A673 (cell line): ENCODE measurements at regions not wholly inside any gene's neighbourhood (a gene's known extent, or its start where the extent isn't known, plus 50 kb on each side); places are given as distances from the start of the nearest gene placed in this dataset.

Source experiments
- BruUV-seq: library from RNA; stranded (reverse); fragments of 400-500 nt; replicated peaks from 2 replicates; lab custom pipeline; 2021; lab: Mats Ljungman, UMichigan
- CTCF ChIA-PET: fragments of 300-600 bp; sonication (Branson Sonifier 250); formaldehyde crosslinking; loops from one replicate; lab custom pipeline; 2022; ENCODE audit warnings: antibody characterized with exemption; lab: Charles Lee
- POLR2A ChIA-PET: fragments of 300-600 bp; sonication (Branson Sonifier 250); formaldehyde crosslinking; loops from one replicate; lab custom pipeline; 2022; ENCODE audit warnings: antibody characterized with exemption; ENCODE audit not compliant: low non-redundant PET; lab: Charles Lee
- DNase-seq: peaks from one replicate; pipeline ENCODE4 v3.0.0-alpha.2; 2015; ENCODE audit warnings: low spot score
- H3K27ac ChIP-seq: fragments of 200-600 bp; sonication (generic); 2 replicates; pipeline ENCODE4 v1.5.1; 2016; ENCODE audit warnings: mixed run types, low read depth, mild to moderate bottlenecking, mixed read lengths, antibody characterized with exemption, low read length; ENCODE audit not compliant: poor library complexity, severe bottlenecking
- H3K27me3 ChIP-seq: fragments of 200-600 bp; sonication (generic); replicated peaks from 2 replicates; pipeline ENCODE4 v1.6.1; 2017; ENCODE audit warnings: mixed run types, low read depth, mild to moderate bottlenecking, mixed read lengths, antibody characterized with exemption, low read length; ENCODE audit not compliant: insufficient read depth, poor library complexity
- H3K36me3 ChIP-seq: fragments of 200-600 bp; sonication (generic); 2 replicates; pipeline ENCODE4 v1.6.1; 2016; ENCODE audit warnings: mixed run types, mild to moderate bottlenecking, mixed read lengths, antibody characterized with exemption, low read length; ENCODE audit not compliant: insufficient read depth, poor library complexity, severe bottlenecking
- H3K4me1 ChIP-seq: fragments of 200-600 bp; sonication (generic); 2 replicates; pipeline ENCODE4 v1.6.1; 2017; ENCODE audit warnings: mixed run types, mild to moderate bottlenecking, mixed read lengths, antibody characterized with exemption, low read length; ENCODE audit not compliant: insufficient read depth, poor library complexity, severe bottlenecking
- H3K4me3 ChIP-seq: fragments of 200-600 bp; sonication (generic); 2 replicates; pipeline ENCODE4 v1.5.1; 2016; ENCODE audit warnings: low read depth, mixed run types, mild to moderate bottlenecking, mixed read lengths, low read length; ENCODE audit not compliant: poor library complexity, severe bottlenecking
- H3K9me3 ChIP-seq: fragments of 200-600 bp; sonication (generic); 2 replicates; pipeline ENCODE4 v1.6.1; 2016; ENCODE audit warnings: mixed run types, low read depth, mild to moderate bottlenecking, mixed read lengths, antibody characterized with exemption, low read length; ENCODE audit not compliant: poor library complexity, severe bottlenecking
- EZH2 ChIP-seq: fragments of 200-600 bp; sonication (generic); IDR thresholded peaks from 2 replicates; pipeline ENCODE4 v1.6.1; 2017; ENCODE audit warnings: borderline replicate concordance, low read depth, mild to moderate bottlenecking, mixed read lengths, antibody characterized with exemption, low read length; ENCODE audit not compliant: poor library complexity, severe bottlenecking
- intact Hi-C: fragments of 100-400 bp; cut with micrococcal nuclease; formaldehyde crosslinking; loops from one replicate; pipeline ENCODE4 v1.10.0; 2022; ENCODE audit not compliant: unreplicated experiment
- TF ChIP-seq, protein P1 (sequence below): fragments of 300-800, 200-600 bp; sonication (generic); conservative IDR thresholded peaks from 2 replicates; pipeline ENCODE4 v1.5.1; 2017; ENCODE audit warnings: low read depth, mild to moderate bottlenecking, antibody characterized with exemption, low read length, moderate library complexity, mixed read lengths

DNA sequence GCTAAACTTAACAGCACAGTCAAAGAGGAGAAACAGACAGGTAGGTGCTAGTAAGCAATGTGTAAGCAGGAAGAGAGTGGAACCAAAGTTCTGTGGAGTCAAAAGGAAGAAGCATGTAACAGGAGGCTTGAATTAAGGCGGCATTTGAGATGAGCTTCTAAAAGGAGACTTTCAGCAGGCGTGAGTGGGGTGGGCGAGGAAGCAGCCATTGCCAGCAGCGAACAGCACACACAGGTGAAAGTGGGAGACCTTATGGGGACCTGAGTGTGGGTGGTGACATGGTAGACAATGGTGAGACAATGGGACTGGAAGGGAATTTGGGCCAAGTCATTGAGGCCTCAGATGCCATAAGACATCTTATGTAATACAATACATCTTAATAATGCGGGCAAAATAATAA is 195.0 kb downstream of the PAX1 start:
- Histone ChIP-seq H3K36me3 (no peaks in the 10 kb centered on the region), H3K4me1 (no peaks in the 10 kb centered on the region), H3K27ac (no peak overlapping the region), H3K27me3 (peaks cover 7% of the 10 kb centered on the region), H3K4me3 (no peak overlapping the region), H3K9me3 (no peaks in the 10 kb centered on the region)
- CTCF ChIA-PET = no interaction called here
- intact Hi-C loops = no loop called here
- no peak for TF ChIP-seq EZH2
- TF ChIP-seq, protein P1, sequence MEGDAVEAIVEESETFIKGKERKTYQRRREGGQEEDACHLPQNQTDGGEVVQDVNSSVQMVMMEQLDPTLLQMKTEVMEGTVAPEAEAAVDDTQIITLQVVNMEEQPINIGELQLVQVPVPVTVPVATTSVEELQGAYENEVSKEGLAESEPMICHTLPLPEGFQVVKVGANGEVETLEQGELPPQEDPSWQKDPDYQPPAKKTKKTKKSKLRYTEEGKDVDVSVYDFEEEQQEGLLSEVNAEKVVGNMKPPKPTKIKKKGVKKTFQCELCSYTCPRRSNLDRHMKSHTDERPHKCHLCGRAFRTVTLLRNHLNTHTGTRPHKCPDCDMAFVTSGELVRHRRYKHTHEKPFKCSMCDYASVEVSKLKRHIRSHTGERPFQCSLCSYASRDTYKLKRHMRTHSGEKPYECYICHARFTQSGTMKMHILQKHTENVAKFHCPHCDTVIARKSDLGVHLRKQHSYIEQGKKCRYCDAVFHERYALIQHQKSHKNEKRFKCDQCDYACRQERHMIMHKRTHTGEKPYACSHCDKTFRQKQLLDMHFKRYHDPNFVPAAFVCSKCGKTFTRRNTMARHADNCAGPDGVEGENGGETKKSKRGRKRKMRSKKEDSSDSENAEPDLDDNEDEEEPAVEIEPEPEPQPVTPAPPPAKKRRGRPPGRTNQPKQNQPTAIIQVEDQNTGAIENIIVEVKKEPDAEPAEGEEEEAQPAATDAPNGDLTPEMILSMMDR = no peak
- POLR2A ChIA-PET = no interaction called here
- DNase-seq = no peak
- no TSS peak for BruUV-seq

DNA sequence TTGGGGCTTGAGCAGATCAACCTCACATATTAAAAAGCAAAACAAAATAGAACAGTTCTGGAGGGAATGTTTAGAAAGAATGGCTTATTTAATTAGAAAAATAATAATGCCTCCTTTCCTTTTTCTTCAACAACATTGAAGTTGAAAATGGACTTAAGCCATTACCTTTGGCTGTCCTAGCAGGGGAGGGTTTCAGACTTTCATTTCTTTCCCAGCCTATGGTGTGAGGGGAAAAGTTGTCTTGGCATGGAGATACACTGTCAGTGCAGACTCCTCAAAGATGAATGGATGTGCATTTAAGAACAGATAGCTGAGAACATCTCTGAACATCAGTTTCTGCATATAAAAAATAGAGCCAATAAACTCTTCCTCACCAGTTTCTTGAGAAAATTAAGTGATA is 169.5 kb downstream of the PAX1 start:
- no peak overlapping the region for H3K27ac ChIP-seq
- no peaks in the 10 kb centered on the region for H3K4me1 ChIP-seq
- H3K4me3 ChIP-seq = no peak overlapping the region
- no peak for DNase-seq
- ChIA-PET CTCF (no interaction called here), POLR2A (no interaction called here)
- TF ChIP-seq, protein P1 = no peak
- TF ChIP-seq EZH2 = no peak
- peaks cover 19% of the 10 kb centered on the region for H3K27me3 ChIP-seq
- intact Hi-C loops = no loop called here
- no TSS peak for BruUV-seq
- no peaks in the 10 kb centered on the region for H3K36me3 ChIP-seq
- H3K9me3 ChIP-seq = no peaks in the 10 kb centered on the region

DNA sequence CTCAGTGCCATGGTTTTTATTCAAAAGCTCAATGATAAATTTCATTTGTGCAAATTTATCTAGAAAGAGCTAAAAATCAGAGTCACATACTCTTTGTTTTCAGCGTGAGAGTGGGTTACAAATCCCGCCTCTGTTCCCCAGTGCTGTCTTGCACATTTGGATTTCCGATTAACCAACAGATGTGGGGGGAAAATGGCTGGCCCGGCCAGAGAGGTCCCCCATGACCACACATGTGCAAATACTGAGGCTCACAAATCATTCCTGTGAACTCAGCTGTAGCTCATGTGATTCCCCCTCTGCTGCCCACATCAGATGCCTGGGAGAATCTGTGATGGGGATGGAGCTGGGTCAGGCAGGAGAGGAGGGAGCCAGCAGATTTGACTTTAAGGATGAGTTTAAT is 168.7 kb downstream of the PAX1 start:
- intact Hi-C loops = no loop called here
- CTCF ChIA-PET = no interaction called here
- H3K4me1 ChIP-seq = no peaks in the 10 kb centered on the region
- H3K9me3 ChIP-seq = no peaks in the 10 kb centered on the region
- no peaks in the 10 kb centered on the region for H3K36me3 ChIP-seq
- BruUV-seq = no TSS peak
- no peak overlapping the region for H3K4me3 ChIP-seq
- H3K27ac ChIP-seq = no peak overlapping the region
- POLR2A ChIA-PET = no interaction called here
- TF ChIP-seq EZH2 = no peak
- TF ChIP-seq, protein P1 = no peak
- peaks cover 22% of the 10 kb centered on the region for H3K27me3 ChIP-seq
- no peak for DNase-seq
